ENCODE measurements at regions not wholly inside any gene's neighbourhood (a gene's known extent, or its start where the extent isn't known, plus 50 kb on each side); places are given as distances from the start of the nearest gene placed in this dataset.

DNA sequence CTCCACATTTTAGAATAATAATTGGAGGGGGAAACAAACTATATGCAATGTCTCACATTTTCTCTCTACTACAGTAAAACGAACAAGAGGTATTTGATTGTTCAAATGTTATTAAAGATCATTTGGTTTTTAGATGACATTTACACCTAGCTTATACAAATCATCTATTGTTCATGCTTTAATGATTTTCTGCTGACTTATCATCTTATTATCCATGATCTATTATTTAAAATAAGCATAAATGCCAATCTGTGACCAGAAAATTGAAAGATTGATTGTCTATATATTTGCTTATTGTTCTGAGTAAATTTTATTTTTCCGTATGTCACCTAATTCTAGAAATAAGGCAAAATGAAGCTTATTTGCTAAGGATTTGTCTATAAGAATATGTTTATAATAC is 537.2 kb downstream of the KCNJ3 start:
- H3K27me3 ChIP-seq = no peaks in the 10 kb centered on the region
- no peak overlapping the region for H3K4me3 ChIP-seq
- H3K9me3 ChIP-seq = no peaks in the 10 kb centered on the region
- no peaks in the 10 kb centered on the region for H3K36me3 ChIP-seq
- WGBS, 4 donors = 77 to 80% (median 78%) methylated on average over 2 of the region's 2 CpGs
- intact Hi-C loops (cut with DNase I) = loop anchor here in 1 of 10 donors (10.0 kb wide), 1 partner anchor 611 kb away; no protein-coding TSS in a partner anchor
- TF ChIP-seq CTCF (IDR thresholded peaks at IDR 0.05) = no peak
- no peak for TF ChIP-seq POLR2A (IDR thresholded peaks at IDR 0.05)
- H3K27ac ChIP-seq = no peak overlapping the region
- ATAC-seq (no peak), DNase-seq (no peak)
- no peaks in the 10 kb centered on the region for H3K4me1 ChIP-seq

DNA sequence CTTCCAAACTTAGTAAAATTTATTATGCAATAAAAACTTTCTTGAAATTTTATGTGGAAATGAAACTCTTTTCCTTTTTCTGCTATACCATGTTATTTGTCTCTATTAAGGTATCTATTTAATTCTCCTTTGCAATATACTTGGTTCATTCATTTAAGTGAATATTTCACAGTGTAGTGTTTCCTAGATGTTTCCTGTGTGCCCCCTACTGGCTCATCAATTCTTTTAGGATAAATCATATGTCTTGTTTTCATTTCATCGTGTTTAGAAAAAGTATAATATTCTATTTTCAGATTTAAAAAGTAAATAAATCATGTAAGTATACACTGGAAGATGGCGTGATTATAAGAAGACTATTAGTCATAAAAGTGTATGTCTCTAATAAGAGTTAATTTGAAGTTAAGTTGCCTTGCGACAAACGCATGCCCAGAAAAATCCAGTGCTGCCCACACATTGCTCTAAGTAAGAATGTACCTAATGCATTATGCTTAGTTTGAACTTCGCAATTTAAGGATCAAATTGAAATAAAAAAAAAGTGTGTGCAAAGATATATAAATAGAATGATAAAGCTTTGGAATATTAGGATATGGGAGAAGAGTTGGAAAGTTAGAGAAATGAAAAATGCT is 525.4 kb downstream of the KCNJ3 start:
- Histone ChIP-seq H3K27ac (no peak overlapping the region), H3K27me3 (no peaks in the 10 kb centered on the region), H3K36me3 (no peaks in the 10 kb centered on the region), H3K4me3 (no peak overlapping the region), H3K9me3 (peaks cover 0 to 7% (median 0%) of the 10 kb centered on the region in 12 donors), H3K4me1 (peaks cover 0 to 2% (median 0%) of the 10 kb centered on the region in 12 donors)
- ATAC-seq (no peak), DNase-seq (no peak)
- intact Hi-C loops (cut with DNase I) = loop anchor here in 8 of 10 donors (5.0 to 10.0 kb wide), 7 partner anchors 597 to 789 kb away; no protein-coding TSS in a partner anchor
- 44 to 51% (median 47%) methylated on average over 5 of the region's 5 CpGs for WGBS, 4 donors
- TF ChIP-seq CTCF (IDR thresholded peaks at IDR 0.05) (peak; percentile 23 to 61 (median 36)), POLR2A (IDR thresholded peaks at IDR 0.05) (no peak)

GRCh38 chr2:155218945-155219344 is 520.5 kb downstream of the KCNJ3 start:
- Histone ChIP-seq H3K4me3 (no peak overlapping the region), H3K27me3 (no peaks in the 10 kb centered on the region), H3K9me3 (no peaks in the 10 kb centered on the region), H3K27ac (no peak overlapping the region), H3K36me3 (no peaks in the 10 kb centered on the region), H3K4me1 (peaks cover 0 to 2% (median 0%) of the 10 kb centered on the region in 12 donors)
- DNase-seq (no peak), ATAC-seq (no peak)
- TF ChIP-seq CTCF (IDR thresholded peaks at IDR 0.05) (no peak), POLR2A (IDR thresholded peaks at IDR 0.05) (no peak)
- intact Hi-C loops (cut with DNase I) = no loop called here

DNA sequence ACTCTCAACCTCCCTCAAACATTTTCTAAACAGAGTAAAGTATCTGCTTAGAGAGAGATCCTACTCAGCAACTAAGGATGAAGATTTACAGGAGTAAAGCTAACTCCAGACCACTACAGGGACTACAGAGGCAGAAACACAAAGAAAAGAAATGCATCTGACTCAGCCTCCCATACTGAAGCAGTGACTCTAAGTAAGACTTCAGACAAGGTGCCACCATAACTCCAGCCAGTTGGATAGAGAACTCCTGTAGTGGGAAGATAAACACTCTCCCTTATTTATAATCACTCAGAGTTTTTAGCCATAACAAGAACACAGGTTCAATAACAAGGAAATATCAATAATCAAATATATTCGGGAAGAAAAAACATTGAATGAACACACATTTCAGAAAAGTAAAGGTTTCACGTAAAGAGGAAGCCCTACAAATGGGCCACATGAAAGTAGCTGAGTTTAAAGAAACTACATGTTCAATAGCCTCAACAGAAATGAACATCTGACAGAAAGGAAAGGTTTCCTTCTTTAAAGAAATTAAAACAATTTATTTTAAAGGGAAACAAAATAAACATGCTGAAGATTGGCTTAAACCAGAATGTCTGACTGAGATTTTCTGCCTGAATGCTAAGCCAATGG is 519.9 kb downstream of the KCNJ3 start:
- Histone ChIP-seq H3K4me3 (no peak overlapping the region), H3K9me3 (no peaks in the 10 kb centered on the region), H3K36me3 (no peaks in the 10 kb centered on the region), H3K27me3 (no peaks in the 10 kb centered on the region), H3K27ac (no peak overlapping the region), H3K4me1 (no peaks in the 10 kb centered on the region)
- TF ChIP-seq CTCF (IDR thresholded peaks at IDR 0.05) (no peak), POLR2A (IDR thresholded peaks at IDR 0.05) (no peak)
- ATAC-seq (no peak), DNase-seq (no peak)
- 91 to 97% (median 94%) methylated on average over 2 of the region's 2 CpGs for WGBS, 4 donors
- intact Hi-C loops (cut with DNase I) = no loop called here

All from heart left ventricle (tissue), 16 donors.